ENCODE measurements at regions not wholly inside any gene's neighbourhood (a gene's known extent, or its start where the extent isn't known, plus 50 kb on each side); places are given as distances from the start of the nearest gene placed in this dataset.

DNA sequence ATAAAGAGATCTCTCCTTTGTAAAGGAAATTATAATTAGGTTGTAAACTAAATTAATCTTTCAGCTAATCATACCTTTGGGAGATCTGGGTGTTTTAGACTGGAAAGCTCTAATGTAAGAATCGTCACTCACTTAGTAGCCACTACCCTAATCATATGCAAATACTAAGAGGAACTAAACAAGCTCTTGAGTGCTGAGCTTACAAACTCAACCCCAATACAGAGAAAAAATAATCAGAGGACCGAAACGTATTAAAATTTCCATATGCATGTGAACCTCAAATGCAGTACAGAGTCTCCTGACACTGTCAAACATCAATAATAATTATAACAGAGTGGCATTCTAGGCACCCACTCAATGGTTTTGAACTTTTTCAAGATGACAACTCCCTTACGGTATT lies 235.3 kb upstream of the FOXN3 start:
- Histone ChIP-seq H2AFZ (ENCODE audit: low read depth) (no peak overlapping the region), H3K9ac (no peak overlapping the region), H3K4me1 (ENCODE audit: control insufficient read depth in 1 of 2, insufficient read depth in 2 of 2, low read depth in 1 of 2, low read length in 1 of 2) (peaks cover 0 to 2% of the 10 kb centered on the region in 2 experiments; a peak in 1 of 4 replicates), H4K20me1 (ENCODE audit: insufficient read depth) (no peaks in the 10 kb centered on the region), H3K9me3 (no peaks in the 10 kb centered on the region), H3F3A (replicated peaks; ENCODE audit: insufficient read depth) (no peaks in the 10 kb centered on the region), H3K9me2 (no peaks in the 10 kb centered on the region), H3K27me3 (ENCODE audit: insufficient read depth) (no peaks in the 10 kb centered on the region), H3K4me3 (ENCODE audit: low read depth in 2 of 2, low read length in 1 of 2) (no peak overlapping the region), H3K79me2 (ENCODE audit: insufficient read depth) (no peaks in the 10 kb centered on the region), H3K27ac (ENCODE audit: low read depth in 2 of 2, low read length in 1 of 2) (no peak overlapping the region), H3K4me2 (no peak overlapping the region), H3K36me3 (replicated peaks in 1 of 2; ENCODE audit: control insufficient read depth in 1 of 2, insufficient read depth in 2 of 2, low read length in 1 of 2) (no peaks in the 10 kb centered on the region)
- CTCF ChIA-PET: no interaction called here
- TF ChIP-seq, protein P1, sequence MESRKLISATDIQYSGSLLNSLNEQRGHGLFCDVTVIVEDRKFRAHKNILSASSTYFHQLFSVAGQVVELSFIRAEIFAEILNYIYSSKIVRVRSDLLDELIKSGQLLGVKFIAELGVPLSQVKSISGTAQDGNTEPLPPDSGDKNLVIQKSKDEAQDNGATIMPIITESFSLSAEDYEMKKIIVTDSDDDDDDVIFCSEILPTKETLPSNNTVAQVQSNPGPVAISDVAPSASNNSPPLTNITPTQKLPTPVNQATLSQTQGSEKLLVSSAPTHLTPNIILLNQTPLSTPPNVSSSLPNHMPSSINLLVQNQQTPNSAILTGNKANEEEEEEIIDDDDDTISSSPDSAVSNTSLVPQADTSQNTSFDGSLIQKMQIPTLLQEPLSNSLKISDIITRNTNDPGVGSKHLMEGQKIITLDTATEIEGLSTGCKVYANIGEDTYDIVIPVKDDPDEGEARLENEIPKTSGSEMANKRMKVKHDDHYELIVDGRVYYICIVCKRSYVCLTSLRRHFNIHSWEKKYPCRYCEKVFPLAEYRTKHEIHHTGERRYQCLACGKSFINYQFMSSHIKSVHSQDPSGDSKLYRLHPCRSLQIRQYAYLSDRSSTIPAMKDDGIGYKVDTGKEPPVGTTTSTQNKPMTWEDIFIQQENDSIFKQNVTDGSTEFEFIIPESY (IDR thresholded peaks at IDR 0.05; ENCODE audit: borderline replicate concordance, low read depth): no peak
- no peak for TF ChIP-seq RAD21 (IDR thresholded peaks at IDR 0.05; ENCODE audit: low read length)
- TF ChIP-seq GATA2 (CRISPR knock-in tag; IDR thresholded peaks at IDR 0.05): no peak
- no peak for TF ChIP-seq FOXM1 (IDR thresholded peaks at IDR 0.05; ENCODE audit: low read depth)
- TF ChIP-seq, protein P2, sequence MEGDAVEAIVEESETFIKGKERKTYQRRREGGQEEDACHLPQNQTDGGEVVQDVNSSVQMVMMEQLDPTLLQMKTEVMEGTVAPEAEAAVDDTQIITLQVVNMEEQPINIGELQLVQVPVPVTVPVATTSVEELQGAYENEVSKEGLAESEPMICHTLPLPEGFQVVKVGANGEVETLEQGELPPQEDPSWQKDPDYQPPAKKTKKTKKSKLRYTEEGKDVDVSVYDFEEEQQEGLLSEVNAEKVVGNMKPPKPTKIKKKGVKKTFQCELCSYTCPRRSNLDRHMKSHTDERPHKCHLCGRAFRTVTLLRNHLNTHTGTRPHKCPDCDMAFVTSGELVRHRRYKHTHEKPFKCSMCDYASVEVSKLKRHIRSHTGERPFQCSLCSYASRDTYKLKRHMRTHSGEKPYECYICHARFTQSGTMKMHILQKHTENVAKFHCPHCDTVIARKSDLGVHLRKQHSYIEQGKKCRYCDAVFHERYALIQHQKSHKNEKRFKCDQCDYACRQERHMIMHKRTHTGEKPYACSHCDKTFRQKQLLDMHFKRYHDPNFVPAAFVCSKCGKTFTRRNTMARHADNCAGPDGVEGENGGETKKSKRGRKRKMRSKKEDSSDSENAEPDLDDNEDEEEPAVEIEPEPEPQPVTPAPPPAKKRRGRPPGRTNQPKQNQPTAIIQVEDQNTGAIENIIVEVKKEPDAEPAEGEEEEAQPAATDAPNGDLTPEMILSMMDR (IDR thresholded peaks at IDR 0.05): no peak
- TF ChIP-seq FOXJ3 (CRISPR knock-in tag; IDR thresholded peaks at IDR 0.05): no peak
- TF ChIP-seq EZH2phosphoT487 (IDR thresholded peaks at IDR 0.05; ENCODE audit: borderline replicate concordance, low read depth): no peak
- no peak for TF ChIP-seq FOSL2 (IDR thresholded peaks at IDR 0.05; ENCODE audit: borderline replicate concordance, low read depth)
- TF ChIP-seq JUND (IDR thresholded peaks at IDR 0.05): no peak
- POLR2A ChIA-PET: no interaction called here
- DNase-seq: no peak
- WGBS (ENCODE audit: low lambda C conversion rate): 73% methylated on average over 4 of the region's 4 CpGs

- ChIA-PET POLR2A (no interaction called here), CTCF (no interaction called here)
- Histone ChIP-seq H2AFZ (ENCODE audit: low read depth) (no peak overlapping the region), H3K36me3 (replicated peaks in 1 of 2; ENCODE audit: control insufficient read depth in 1 of 2, insufficient read depth in 2 of 2, low read length in 1 of 2) (no peaks in the 10 kb centered on the region), H4K20me1 (ENCODE audit: insufficient read depth) (no peaks in the 10 kb centered on the region), H3K9me3 (no peaks in the 10 kb centered on the region), H3K27me3 (ENCODE audit: insufficient read depth) (no peaks in the 10 kb centered on the region), H3K4me2 (no peak overlapping the region), H3F3A (replicated peaks; ENCODE audit: insufficient read depth) (no peaks in the 10 kb centered on the region), H3K4me1 (ENCODE audit: control insufficient read depth in 1 of 2, insufficient read depth in 2 of 2, low read depth in 1 of 2, low read length in 1 of 2) (peaks cover 0 to 2% of the 10 kb centered on the region in 2 experiments; a peak in 1 of 4 replicates), H3K9me2 (no peaks in the 10 kb centered on the region), H3K4me3 (ENCODE audit: low read depth in 2 of 2, low read length in 1 of 2) (no peak overlapping the region), H3K79me2 (ENCODE audit: insufficient read depth) (no peaks in the 10 kb centered on the region), H3K27ac (ENCODE audit: low read depth in 2 of 2, low read length in 1 of 2) (no peak overlapping the region), H3K9ac (no peak overlapping the region)
- TF ChIP-seq, protein P3, sequence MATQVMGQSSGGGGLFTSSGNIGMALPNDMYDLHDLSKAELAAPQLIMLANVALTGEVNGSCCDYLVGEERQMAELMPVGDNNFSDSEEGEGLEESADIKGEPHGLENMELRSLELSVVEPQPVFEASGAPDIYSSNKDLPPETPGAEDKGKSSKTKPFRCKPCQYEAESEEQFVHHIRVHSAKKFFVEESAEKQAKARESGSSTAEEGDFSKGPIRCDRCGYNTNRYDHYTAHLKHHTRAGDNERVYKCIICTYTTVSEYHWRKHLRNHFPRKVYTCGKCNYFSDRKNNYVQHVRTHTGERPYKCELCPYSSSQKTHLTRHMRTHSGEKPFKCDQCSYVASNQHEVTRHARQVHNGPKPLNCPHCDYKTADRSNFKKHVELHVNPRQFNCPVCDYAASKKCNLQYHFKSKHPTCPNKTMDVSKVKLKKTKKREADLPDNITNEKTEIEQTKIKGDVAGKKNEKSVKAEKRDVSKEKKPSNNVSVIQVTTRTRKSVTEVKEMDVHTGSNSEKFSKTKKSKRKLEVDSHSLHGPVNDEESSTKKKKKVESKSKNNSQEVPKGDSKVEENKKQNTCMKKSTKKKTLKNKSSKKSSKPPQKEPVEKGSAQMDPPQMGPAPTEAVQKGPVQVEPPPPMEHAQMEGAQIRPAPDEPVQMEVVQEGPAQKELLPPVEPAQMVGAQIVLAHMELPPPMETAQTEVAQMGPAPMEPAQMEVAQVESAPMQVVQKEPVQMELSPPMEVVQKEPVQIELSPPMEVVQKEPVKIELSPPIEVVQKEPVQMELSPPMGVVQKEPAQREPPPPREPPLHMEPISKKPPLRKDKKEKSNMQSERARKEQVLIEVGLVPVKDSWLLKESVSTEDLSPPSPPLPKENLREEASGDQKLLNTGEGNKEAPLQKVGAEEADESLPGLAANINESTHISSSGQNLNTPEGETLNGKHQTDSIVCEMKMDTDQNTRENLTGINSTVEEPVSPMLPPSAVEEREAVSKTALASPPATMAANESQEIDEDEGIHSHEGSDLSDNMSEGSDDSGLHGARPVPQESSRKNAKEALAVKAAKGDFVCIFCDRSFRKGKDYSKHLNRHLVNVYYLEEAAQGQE (IDR thresholded peaks at IDR 0.05; ENCODE audit: low read depth, low read length): no peak
- TF ChIP-seq FOXM1 (IDR thresholded peaks at IDR 0.05; ENCODE audit: low read depth) (no peak), MXI1 (IDR thresholded peaks at IDR 0.05; ENCODE audit: low read depth, low read length) (no peak), PBX3 (IDR thresholded peaks at IDR 0.05) (no peak)
- whole genome bisulfite sequencing (ENCODE audit: low lambda C conversion rate): 72% methylated on average over 2 of the region's 2 CpGs
- peak; percentile 44 for DNase-seq
Measured at GRCh38 chr14:89651805-89652204, 234.8 kb upstream of the FOXN3 start.
